ENCODE measurements at regions not wholly inside any gene's neighbourhood (a gene's known extent, or its start where the extent isn't known, plus 50 kb on each side); places are given as distances from the start of the nearest gene placed in this dataset.

DNA sequence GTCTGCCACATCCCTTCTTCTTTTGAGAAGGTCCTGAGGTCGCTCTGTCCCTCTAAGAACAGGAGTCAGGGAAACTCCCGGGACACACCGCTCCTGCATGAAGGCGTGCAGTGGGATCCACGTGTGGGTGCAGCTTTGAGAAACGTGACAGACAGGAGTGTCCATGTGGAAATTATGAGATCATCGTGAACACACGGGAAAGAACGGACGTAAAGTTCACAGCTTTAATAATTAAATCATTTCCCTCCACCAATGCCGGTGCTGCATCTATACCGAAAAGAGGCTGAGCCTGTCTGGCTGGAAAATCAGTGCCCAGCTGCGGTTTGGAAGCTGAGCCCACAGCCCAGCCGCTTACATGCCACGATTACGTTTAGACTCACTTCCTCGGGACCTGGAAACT is 372.4 kb upstream of the SALL3 start:
- WGBS, 2 experiments (ENCODE audit: insufficient coverage in 2 of 2), result 90 to 92% methylated on average over 16 to 17 of the region's 17 CpGs
- Histone ChIP-seq H3K4me3 (ENCODE audit: extremely low read depth, insufficient read depth, low read length, poor library complexity, severe bottlenecking) (no peak overlapping the region), H3K4me1 (ENCODE audit: control insufficient read depth, insufficient read depth, low read length, poor library complexity, severe bottlenecking) (peaks cover 10% of the 10 kb centered on the region), H3K36me3 (ENCODE audit: control insufficient read depth, insufficient read depth, low read length) (no peaks in the 10 kb centered on the region), H3K27ac (ENCODE audit: low read depth, low read length, severe bottlenecking) (no peak overlapping the region), H3K9me3 (ENCODE audit: control insufficient read depth, low read length) (no peaks in the 10 kb centered on the region)

DNA sequence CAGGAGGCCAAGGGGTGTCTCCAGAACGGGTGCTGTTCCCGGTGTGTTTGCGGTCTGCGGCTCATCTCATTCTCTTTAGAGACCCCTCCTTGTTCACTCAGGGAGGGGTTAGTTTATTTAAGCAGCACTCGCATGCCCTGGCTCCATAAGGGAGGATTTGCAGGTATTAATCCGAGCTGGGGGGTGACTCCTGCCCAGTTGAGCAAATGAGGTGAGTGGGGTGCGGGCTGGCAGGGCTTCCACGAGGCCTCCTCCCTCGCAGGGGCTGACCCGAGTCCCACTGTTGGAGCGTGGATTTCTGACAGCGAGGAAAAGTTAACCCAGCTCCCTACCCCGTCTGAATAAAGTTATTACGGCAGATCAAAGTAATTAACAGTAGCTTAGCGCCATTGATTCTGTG is 371.8 kb upstream of the SALL3 start:
- Histone ChIP-seq H3K9me3 (ENCODE audit: control insufficient read depth, low read length) (no peaks in the 10 kb centered on the region), H3K4me1 (ENCODE audit: control insufficient read depth, insufficient read depth, low read length, poor library complexity, severe bottlenecking) (peaks cover 10% of the 10 kb centered on the region), H3K36me3 (ENCODE audit: control insufficient read depth, insufficient read depth, low read length) (no peaks in the 10 kb centered on the region), H3K4me3 (ENCODE audit: extremely low read depth, insufficient read depth, low read length, poor library complexity, severe bottlenecking) (no peak overlapping the region), H3K27ac (ENCODE audit: low read depth, low read length, severe bottlenecking) (no peak overlapping the region)
- 96% methylated on average over 9 to 10 of the region's 15 CpGs for WGBS, 2 experiments (ENCODE audit: insufficient coverage in 2 of 2)

DNA sequence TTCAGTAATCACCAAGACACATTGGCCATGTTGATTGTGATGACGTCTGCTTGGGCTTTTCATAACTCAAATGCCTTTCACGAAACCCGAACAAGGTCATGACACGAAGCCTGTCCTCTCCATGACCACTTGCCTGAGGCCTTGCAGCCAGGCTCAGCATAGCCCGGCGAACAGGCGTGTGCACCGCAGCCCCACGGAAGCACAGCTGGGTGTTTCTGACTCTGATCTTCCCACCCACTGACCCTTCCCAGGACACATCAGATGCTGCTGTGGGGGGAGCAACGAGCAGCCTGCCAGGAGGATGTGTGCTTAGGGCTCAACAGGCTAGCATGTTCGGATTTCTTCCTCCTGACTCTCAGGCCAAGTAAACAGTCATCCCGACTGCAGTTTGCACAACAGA is 369.4 kb upstream of the SALL3 start:
- Histone ChIP-seq H3K4me3 (ENCODE audit: extremely low read depth, insufficient read depth, low read length, poor library complexity, severe bottlenecking) (no peak overlapping the region), H3K27ac (ENCODE audit: low read depth, low read length, severe bottlenecking) (no peak overlapping the region), H3K36me3 (ENCODE audit: control insufficient read depth, insufficient read depth, low read length) (no peaks in the 10 kb centered on the region), H3K4me1 (ENCODE audit: control insufficient read depth, insufficient read depth, low read length, poor library complexity, severe bottlenecking) (no peaks in the 10 kb centered on the region), H3K9me3 (ENCODE audit: control insufficient read depth, low read length) (no peaks in the 10 kb centered on the region)
- 93 to 97% methylated on average over 11 to 12 of the region's 12 CpGs for WGBS, 2 experiments (ENCODE audit: insufficient coverage in 2 of 2)

DNA sequence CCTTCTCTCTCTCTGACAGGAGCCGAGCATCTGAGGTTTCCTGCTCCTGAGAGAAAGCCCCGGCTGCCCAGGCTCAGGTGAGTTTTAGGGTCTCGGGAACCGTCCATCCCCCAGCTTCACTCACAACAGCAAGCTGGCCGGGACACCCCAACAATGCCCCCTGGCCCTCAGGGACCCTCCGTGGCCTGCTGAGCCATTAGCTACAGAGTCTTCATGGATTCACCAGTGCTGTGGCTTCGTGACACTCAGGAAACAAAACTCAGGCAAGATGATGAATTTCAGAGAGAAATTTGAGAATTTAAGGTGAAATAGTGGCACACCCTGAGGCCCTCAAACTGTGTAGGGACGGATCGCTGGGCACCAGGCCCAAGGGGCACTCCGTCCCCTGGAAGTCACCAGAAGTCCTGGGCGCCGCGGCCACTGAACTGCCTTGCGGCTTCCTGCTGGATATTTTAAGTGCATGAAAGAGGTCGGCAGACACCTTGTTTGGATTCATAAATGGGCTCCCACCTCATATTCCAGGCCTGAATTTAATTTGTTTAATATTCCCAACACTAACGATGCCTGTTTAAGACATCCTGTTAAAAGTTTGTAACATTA is 368.3 kb upstream of the SALL3 start:
- Histone ChIP-seq H3K27ac (ENCODE audit: low read depth, low read length, severe bottlenecking) (no peak overlapping the region), H3K9me3 (ENCODE audit: control insufficient read depth, low read length) (peaks cover 2% of the 10 kb centered on the region), H3K4me3 (ENCODE audit: extremely low read depth, insufficient read depth, low read length, poor library complexity, severe bottlenecking) (no peak overlapping the region), H3K4me1 (ENCODE audit: control insufficient read depth, insufficient read depth, low read length, poor library complexity, severe bottlenecking) (no peaks in the 10 kb centered on the region), H3K36me3 (ENCODE audit: control insufficient read depth, insufficient read depth, low read length) (no peaks in the 10 kb centered on the region)
- WGBS, 2 experiments (ENCODE audit: insufficient coverage in 2 of 2), result 91 to 92% methylated on average over 15 of the region's 16 CpGs

DNA sequence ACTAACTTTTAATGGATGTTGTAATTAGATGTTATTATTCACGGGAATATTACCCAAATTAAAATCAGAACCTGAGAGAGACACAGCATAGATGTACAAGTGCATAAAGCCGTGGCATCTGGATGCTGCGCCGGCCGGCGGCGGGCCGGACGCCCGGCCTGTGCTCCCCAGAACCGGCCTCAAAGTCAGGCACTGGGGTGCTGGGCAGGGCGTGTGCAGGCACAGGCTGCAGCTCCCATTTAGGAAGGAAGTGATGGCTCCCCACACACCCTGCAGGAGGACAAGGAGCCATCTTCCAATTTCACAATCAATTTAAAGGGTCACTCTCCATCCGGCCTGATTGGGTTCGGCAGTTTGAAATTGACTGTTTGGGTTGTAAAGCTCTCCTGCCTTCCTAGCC is 367.7 kb upstream of the SALL3 start:
- Histone ChIP-seq H3K9me3 (ENCODE audit: control insufficient read depth, low read length) (peaks cover 4% of the 10 kb centered on the region), H3K4me3 (ENCODE audit: extremely low read depth, insufficient read depth, low read length, poor library complexity, severe bottlenecking) (no peak overlapping the region), H3K4me1 (ENCODE audit: control insufficient read depth, insufficient read depth, low read length, poor library complexity, severe bottlenecking) (no peaks in the 10 kb centered on the region), H3K27ac (ENCODE audit: low read depth, low read length, severe bottlenecking) (no peak overlapping the region), H3K36me3 (ENCODE audit: control insufficient read depth, insufficient read depth, low read length) (no peaks in the 10 kb centered on the region)
- WGBS, 2 experiments (ENCODE audit: insufficient coverage in 2 of 2), result 93 to 96% methylated on average over 8 to 11 of the region's 14 CpGs

DNA sequence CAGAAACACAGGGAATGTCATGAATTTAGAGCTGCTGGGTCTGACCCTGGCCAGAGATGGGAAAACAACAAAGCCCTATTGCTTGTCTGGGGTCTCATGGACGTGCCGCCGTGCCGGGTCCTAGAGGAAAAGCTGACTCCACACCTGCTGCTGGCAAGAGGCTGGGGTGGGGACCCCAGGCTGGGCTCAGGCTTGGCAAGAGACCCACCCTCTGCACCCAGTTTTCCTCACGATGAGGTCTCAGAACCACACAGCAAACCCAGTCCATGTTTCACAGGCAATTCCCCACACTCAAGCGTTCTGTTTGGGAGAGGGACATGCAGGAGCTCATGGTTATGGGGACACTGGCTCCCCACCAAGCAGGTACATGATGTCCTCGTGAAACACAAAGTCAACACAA is 367.3 kb upstream of the SALL3 start:
- H3K27ac ChIP-seq (ENCODE audit: low read depth, low read length, severe bottlenecking), result no peak overlapping the region
- WGBS, 2 experiments (ENCODE audit: insufficient coverage in 2 of 2), result 87 to 92% methylated on average over 6 to 7 of the region's 7 CpGs
- H3K4me3 ChIP-seq (ENCODE audit: extremely low read depth, insufficient read depth, low read length, poor library complexity, severe bottlenecking), result no peak overlapping the region
- H3K9me3 ChIP-seq (ENCODE audit: control insufficient read depth, low read length), result peaks cover 4% of the 10 kb centered on the region
- H3K36me3 ChIP-seq (ENCODE audit: control insufficient read depth, insufficient read depth, low read length), result no peaks in the 10 kb centered on the region
- no peaks in the 10 kb centered on the region for H3K4me1 ChIP-seq (ENCODE audit: control insufficient read depth, insufficient read depth, low read length, poor library complexity, severe bottlenecking)

DNA sequence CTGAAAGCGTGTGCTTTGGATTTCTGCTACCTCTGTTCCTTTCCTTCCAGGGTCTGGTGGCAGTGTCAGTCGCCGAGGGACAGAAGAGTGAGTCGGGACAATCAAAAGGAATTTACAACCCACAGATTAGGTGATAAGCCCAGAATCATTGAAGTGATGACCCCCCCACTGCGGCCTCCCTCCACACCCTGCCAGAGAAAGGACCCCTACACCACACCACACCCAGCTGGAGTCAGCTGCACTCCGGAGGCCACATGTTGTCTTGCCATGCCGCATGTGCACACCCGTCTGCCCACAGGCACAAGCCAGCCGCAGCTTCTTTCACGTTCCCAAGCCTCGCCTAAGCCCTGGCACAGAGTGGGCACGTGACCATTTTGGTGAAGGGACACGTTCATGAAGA is 366.8 kb upstream of the SALL3 start:
- 82% methylated on average over 11 of the region's 13 CpGs for WGBS, 2 experiments (ENCODE audit: insufficient coverage in 2 of 2)
- Histone ChIP-seq H3K9me3 (ENCODE audit: control insufficient read depth, low read length) (peaks cover 4% of the 10 kb centered on the region), H3K4me3 (ENCODE audit: extremely low read depth, insufficient read depth, low read length, poor library complexity, severe bottlenecking) (no peak overlapping the region)

DNA sequence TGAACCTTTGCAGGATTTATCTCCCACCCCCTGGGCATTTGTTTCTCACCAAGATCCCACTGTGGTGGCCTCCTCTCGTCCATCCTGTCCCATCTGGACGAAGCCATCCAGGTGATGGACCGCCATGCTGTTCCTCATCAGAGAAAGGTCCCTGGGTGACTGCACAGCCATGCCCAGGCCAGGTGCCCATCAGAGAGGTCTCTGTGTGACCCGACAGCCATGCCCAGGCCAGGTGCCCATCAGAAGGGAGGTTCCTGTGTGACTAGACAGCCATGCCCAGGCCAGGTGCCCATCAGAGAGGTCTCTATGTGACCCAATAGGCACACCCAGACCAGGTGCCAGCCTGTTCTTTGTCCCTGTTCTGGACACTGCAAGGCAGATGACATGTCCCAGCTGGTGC is 360.9 kb upstream of the SALL3 start:
- Histone ChIP-seq H3K4me3 (ENCODE audit: extremely low read depth, insufficient read depth, low read length, poor library complexity, severe bottlenecking) (no peak overlapping the region), H3K27ac (ENCODE audit: low read depth, low read length, severe bottlenecking) (no peak overlapping the region), H3K36me3 (ENCODE audit: control insufficient read depth, insufficient read depth, low read length) (no peaks in the 10 kb centered on the region), H3K4me1 (ENCODE audit: control insufficient read depth, insufficient read depth, low read length, poor library complexity, severe bottlenecking) (peaks cover 3% of the 10 kb centered on the region), H3K9me3 (ENCODE audit: control insufficient read depth, low read length) (peaks cover 4% of the 10 kb centered on the region)
- 90 to 93% methylated on average over 4 of the region's 4 CpGs for WGBS, 2 experiments (ENCODE audit: insufficient coverage in 2 of 2)

More for the DNA sequence above, 366.8 kb upstream of the SALL3 start:
- H3K27ac ChIP-seq (ENCODE audit: low read depth, low read length, severe bottlenecking), result no peak overlapping the region
- H3K36me3 ChIP-seq (ENCODE audit: control insufficient read depth, insufficient read depth, low read length), result no peaks in the 10 kb centered on the region
- no peaks in the 10 kb centered on the region for H3K4me1 ChIP-seq (ENCODE audit: control insufficient read depth, insufficient read depth, low read length, poor library complexity, severe bottlenecking)

DNA sequence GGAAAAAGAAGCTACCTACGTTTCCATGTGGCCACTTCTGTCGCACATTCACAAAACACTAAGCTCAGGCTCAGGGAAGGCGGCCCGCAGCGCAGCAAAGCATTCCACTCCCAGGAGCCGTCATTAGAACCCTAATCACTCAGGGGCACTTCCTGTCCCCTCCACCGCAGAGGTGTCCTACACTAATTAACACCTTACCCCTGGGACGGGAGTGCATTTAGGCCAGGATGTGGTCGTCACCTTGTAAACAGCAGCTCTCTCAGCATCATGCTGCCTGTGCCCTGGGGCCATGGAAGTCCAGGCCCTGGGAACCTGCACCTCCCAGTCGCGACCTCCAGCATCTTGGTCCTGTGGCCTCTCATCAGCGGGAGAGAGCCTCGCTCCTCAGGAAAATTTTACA is 359.8 kb upstream of the SALL3 start:
- Histone ChIP-seq H3K36me3 (ENCODE audit: control insufficient read depth, insufficient read depth, low read length) (no peaks in the 10 kb centered on the region), H3K9me3 (ENCODE audit: control insufficient read depth, low read length) (peaks cover 4% of the 10 kb centered on the region), H3K4me1 (ENCODE audit: control insufficient read depth, insufficient read depth, low read length, poor library complexity, severe bottlenecking) (peaks cover 3% of the 10 kb centered on the region), H3K27ac (ENCODE audit: low read depth, low read length, severe bottlenecking) (no peak overlapping the region), H3K4me3 (ENCODE audit: extremely low read depth, insufficient read depth, low read length, poor library complexity, severe bottlenecking) (no peak overlapping the region)
- WGBS, 2 experiments (ENCODE audit: insufficient coverage in 2 of 2), result 74 to 83% methylated on average over 7 to 10 of the region's 13 CpGs

DNA sequence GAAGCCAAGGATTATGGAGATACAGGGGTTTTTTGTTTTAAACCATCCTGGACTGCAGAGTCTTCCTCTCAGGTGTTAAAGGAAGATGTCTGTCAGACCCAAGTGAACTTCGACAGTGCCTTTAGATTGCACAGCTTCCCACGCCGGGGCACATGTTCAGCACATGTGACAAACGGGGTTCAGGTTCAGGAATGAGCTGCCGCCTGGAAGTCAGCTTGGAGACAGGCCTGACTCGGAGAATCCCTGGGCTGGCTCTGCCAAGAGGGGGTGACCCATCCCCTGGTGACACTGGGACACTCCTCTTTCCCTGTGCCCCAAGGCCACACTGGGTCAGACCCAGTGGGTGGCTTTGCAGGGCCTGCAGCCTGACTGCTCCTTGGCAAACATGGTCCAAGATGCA is 359.3 kb upstream of the SALL3 start:
- WGBS, 2 experiments (ENCODE audit: insufficient coverage in 2 of 2), result 93 to 94% methylated on average over 6 of the region's 6 CpGs
- peaks cover 3% of the 10 kb centered on the region for H3K4me1 ChIP-seq (ENCODE audit: control insufficient read depth, insufficient read depth, low read length, poor library complexity, severe bottlenecking)

DNA sequence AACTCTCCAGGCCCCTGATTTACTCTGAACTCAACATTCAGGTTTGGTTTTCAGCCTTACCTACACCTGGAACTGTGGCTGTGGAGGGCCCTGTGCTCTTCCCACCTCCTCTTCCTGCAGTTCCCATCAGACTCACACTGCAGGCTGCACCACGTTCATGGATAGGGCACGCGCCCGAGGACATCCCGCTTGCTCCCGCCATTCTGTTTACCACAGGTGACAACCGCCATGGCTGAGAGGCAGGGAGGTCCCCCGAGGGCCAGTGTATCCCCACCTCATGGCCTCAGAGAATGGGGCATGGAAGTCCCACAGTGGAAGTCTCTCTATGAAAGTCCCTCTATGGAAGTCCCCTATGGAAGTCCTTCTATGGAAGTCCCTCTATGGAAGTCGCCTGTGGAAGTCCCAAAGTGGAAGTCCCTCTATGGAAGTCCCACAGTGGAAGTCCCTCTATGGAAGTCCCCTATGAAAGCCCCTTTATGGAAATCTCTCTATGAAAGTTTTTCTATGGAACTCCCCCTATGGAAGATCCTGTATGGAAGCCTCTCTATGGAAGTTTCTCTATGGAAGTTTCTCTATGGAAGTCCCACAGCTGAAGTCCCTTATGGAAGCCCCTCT is 358.4 kb upstream of the SALL3 start:
- Histone ChIP-seq H3K4me3 (ENCODE audit: extremely low read depth, insufficient read depth, low read length, poor library complexity, severe bottlenecking) (no peak overlapping the region), H3K9me3 (ENCODE audit: control insufficient read depth, low read length) (peaks cover 3% of the 10 kb centered on the region), H3K36me3 (ENCODE audit: control insufficient read depth, insufficient read depth, low read length) (no peaks in the 10 kb centered on the region), H3K4me1 (ENCODE audit: control insufficient read depth, insufficient read depth, low read length, poor library complexity, severe bottlenecking) (peaks cover 6% of the 10 kb centered on the region), H3K27ac (ENCODE audit: low read depth, low read length, severe bottlenecking) (no peak overlapping the region)
- WGBS, 2 experiments (ENCODE audit: insufficient coverage in 2 of 2), result 87 to 88% methylated on average over 9 of the region's 9 CpGs

More for the DNA sequence above, 359.3 kb upstream of the SALL3 start:
- no peaks in the 10 kb centered on the region for H3K36me3 ChIP-seq (ENCODE audit: control insufficient read depth, insufficient read depth, low read length)
- peaks cover 4% of the 10 kb centered on the region for H3K9me3 ChIP-seq (ENCODE audit: control insufficient read depth, low read length)
- H3K4me3 ChIP-seq (ENCODE audit: extremely low read depth, insufficient read depth, low read length, poor library complexity, severe bottlenecking), result no peak overlapping the region
- no peak overlapping the region for H3K27ac ChIP-seq (ENCODE audit: low read depth, low read length, severe bottlenecking)

Data from mesodermal cell (in vitro differentiated cells).